ENCODE measurements at regions not wholly inside any gene's neighbourhood (a gene's known extent, or its start where the extent isn't known, plus 50 kb on each side); places are given as distances from the start of the nearest gene placed in this dataset.

DNA sequence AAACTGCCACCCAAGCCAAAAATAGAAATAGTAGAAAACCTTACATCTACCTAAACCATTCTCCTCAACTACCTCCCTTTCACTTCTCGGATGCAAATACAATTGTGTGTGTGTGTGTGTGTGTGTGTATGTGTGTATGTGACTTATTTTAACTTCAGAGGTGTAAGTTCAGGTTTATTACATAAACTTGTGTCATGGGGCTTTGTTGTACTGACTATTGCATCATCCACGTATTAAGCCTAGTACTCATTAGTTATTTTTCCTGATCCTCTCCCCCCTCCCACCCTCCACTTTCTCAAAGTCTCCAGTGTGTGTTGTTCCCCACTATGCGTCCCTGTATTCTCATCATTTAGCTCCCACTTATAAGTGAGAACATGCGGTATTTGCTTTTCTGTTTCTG lies 592.5 kb upstream of the ATP2B1 start:
- TF ChIP-seq, protein P1, sequence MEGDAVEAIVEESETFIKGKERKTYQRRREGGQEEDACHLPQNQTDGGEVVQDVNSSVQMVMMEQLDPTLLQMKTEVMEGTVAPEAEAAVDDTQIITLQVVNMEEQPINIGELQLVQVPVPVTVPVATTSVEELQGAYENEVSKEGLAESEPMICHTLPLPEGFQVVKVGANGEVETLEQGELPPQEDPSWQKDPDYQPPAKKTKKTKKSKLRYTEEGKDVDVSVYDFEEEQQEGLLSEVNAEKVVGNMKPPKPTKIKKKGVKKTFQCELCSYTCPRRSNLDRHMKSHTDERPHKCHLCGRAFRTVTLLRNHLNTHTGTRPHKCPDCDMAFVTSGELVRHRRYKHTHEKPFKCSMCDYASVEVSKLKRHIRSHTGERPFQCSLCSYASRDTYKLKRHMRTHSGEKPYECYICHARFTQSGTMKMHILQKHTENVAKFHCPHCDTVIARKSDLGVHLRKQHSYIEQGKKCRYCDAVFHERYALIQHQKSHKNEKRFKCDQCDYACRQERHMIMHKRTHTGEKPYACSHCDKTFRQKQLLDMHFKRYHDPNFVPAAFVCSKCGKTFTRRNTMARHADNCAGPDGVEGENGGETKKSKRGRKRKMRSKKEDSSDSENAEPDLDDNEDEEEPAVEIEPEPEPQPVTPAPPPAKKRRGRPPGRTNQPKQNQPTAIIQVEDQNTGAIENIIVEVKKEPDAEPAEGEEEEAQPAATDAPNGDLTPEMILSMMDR (IDR thresholded peaks at IDR 0.05), result no peak
- TF ChIP-seq EP300 (IDR thresholded peaks at IDR 0.05) (no peak), POLR2AphosphoS5 (IDR thresholded peaks at IDR 0.05) (no peak), POLR2A (IDR thresholded peaks at IDR 0.05) (no peak)

Measured in gastroesophageal sphincter (tissue), 3 donors.